HL-60 (cell line): ENCODE measurements at regions not wholly inside any gene's neighbourhood (a gene's known extent, or its start where the extent isn't known, plus 50 kb on each side); places are given as distances from the start of the nearest gene placed in this dataset.
"Not testable (repeated sequence)": the region's sequence is repeated elsewhere in the genome, so short reads cannot be mapped to it uniquely, and the experiment has no call there.

ENCODE experiments used
- CTCF ChIP-seq: IDR thresholded peaks from one replicate; pipeline ENCODE4 v1.5.1; 2011; ENCODE audit warnings: low read length, control low read depth, inconsistent platforms; ENCODE audit not compliant: insufficient read depth
- GABPA ChIP-seq: IDR thresholded peaks from 2 replicates; pipeline ENCODE4 v1.6.1; 2012; ENCODE audit warnings: low read depth
- POLR2AphosphoS5 ChIP-seq: IDR thresholded peaks from 2 replicates; pipeline ENCODE4 v1.6.1; 2012; ENCODE audit warnings: low read depth

DNA sequence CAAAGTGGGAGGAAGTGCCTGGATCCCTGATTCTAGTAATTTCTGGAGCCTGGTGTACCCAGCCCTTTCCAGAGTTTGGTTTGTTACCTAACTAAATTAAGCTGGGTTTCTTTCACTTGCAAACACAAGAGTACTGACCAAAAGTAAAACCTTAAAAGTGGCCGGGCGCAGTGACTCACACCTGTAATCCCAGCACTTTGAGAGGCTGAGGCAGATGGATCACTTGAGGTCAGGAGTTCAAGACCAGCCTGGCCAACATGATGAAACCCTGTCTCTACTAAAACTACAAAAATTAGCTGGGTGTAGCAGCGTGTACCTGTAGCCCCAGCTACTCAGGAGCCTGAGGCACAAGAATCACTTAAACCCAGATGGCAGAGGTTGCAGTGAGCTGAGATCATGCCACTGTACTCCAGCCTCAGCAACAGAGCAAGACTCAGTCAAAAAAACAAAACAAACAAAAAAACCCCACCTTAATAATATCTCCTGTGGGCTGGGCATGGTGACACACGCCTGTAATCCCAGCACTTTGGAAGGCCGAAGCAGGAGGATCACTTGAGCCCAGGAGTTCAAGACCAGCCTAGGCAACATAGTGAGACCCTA lies 78.0 kb upstream of the BLID start:
- not testable (repeated sequence) for TF ChIP-seq GABPA, POLR2AphosphoS5, CTCF
